GM21390 (cell line): ENCODE measurements at regions not wholly inside any gene's neighbourhood (a gene's known extent, or its start where the extent isn't known, plus 50 kb on each side); places are given as distances from the start of the nearest gene placed in this dataset.

Source experiments
- ATAC-seq: cut with Tn5 transposase; IDR thresholded peaks from one replicate; pipeline ENCODE4 v1.9.1; 2021; ENCODE audit not compliant: unreplicated experiment

GRCh38 chr2:103462101-103462500 is 700.3 kb downstream of the TMEM182 start:
- no peak for ATAC-seq

GRCh38 chr2:103462712-103463111 is 700.9 kb downstream of the TMEM182 start:
- no peak for ATAC-seq

GRCh38 chr2:103464831-103465230 is 703.0 kb downstream of the TMEM182 start:
- ATAC-seq = no peak

GRCh38 chr2:103469800-103470199 is 708.0 kb downstream of the TMEM182 start:
- no peak for ATAC-seq

- no peak for ATAC-seq
Measured at GRCh38 chr2:103484906-103485305, 723.1 kb downstream of the TMEM182 start.

- no peak for ATAC-seq
Measured at GRCh38 chr2:103496850-103497249, 735.0 kb downstream of the TMEM182 start.

GRCh38 chr2:103506812-103507211 is 745.0 kb downstream of the TMEM182 start:
- no peak for ATAC-seq

- no peak for ATAC-seq
Measured at GRCh38 chr2:103512442-103512841, 750.6 kb downstream of the TMEM182 start.

- no peak for ATAC-seq
Measured at GRCh38 chr2:103520547-103520946, 758.7 kb downstream of the TMEM182 start.

GRCh38 chr2:103525756-103526155 is 763.9 kb downstream of the TMEM182 start:
- no peak for ATAC-seq

- no peak for ATAC-seq
Measured at GRCh38 chr2:103526757-103527156, 764.9 kb downstream of the TMEM182 start.

GRCh38 chr2:103527278-103527677 is 765.4 kb downstream of the TMEM182 start:
- ATAC-seq = no peak

- ATAC-seq = no peak
Measured at GRCh38 chr2:103529798-103530502, 768.1 kb downstream of the TMEM182 start.

GRCh38 chr2:103552775-103553174 is 790.9 kb downstream of the TMEM182 start:
- no peak for ATAC-seq

- ATAC-seq = no peak
Measured at GRCh38 chr2:103594823-103595222, 833.0 kb downstream of the TMEM182 start.

- ATAC-seq = no peak
Measured at GRCh38 chr2:103605071-103605780, 843.4 kb downstream of the TMEM182 start.

- no peak for ATAC-seq
Measured at GRCh38 chr2:103615611-103616105, 853.8 kb downstream of the TMEM182 start.

GRCh38 chr2:103616891-103617290 is 855.1 kb downstream of the TMEM182 start:
- ATAC-seq = no peak

GRCh38 chr2:103618112-103618511 is 856.3 kb downstream of the TMEM182 start:
- ATAC-seq = no peak

GRCh38 chr2:103627301-103627700 is 865.5 kb downstream of the TMEM182 start:
- no peak for ATAC-seq

- no peak for ATAC-seq
Measured at GRCh38 chr2:103638978-103639377, 877.1 kb downstream of the TMEM182 start.

- no peak for ATAC-seq
Measured at GRCh38 chr2:103656558-103656957, 894.7 kb downstream of the TMEM182 start.
